SK-N-SH treated with all-trans-retinoic acid at 6 μM for 48 hours (cell line): ENCODE measurements at regions not wholly inside any gene's neighbourhood (a gene's known extent, or its start where the extent isn't known, plus 50 kb on each side); places are given as distances from the start of the nearest gene placed in this dataset.

ENCODE experiments used
- ARNTL ChIP-seq: fragments of 450-650 bp; formaldehyde crosslinking; IDR thresholded peaks from 2 replicates; pipeline ENCODE4 v1.5.0; 2020; ENCODE audit warnings: low read depth, mild to moderate bottlenecking, moderate library complexity, borderline replicate concordance
- BACH2 ChIP-seq: fragments of 250-450 bp; sonication (Bioruptor Pico); IDR thresholded peaks from 2 replicates; pipeline ENCODE4 v1.9.0; 2021; ENCODE audit warnings: mild to moderate bottlenecking, borderline replicate concordance
- CREB5 ChIP-seq: fragments of 250-450 bp; sonication (Bioruptor Pico); IDR thresholded peaks from 2 replicates; pipeline ENCODE4 v1.5.1; 2020; ENCODE audit warnings: low read depth, mild to moderate bottlenecking, moderate library complexity
- CSRNP3 ChIP-seq: fragments of 250-450 bp; sonication (Bioruptor Pico); IDR thresholded peaks from 2 replicates; pipeline ENCODE4 v1.5.1; 2021; ENCODE audit warnings: mild to moderate bottlenecking, moderate library complexity
- ESRRG ChIP-seq: fragments of 250-450 bp; sonication (Bioruptor Pico); IDR thresholded peaks from 2 replicates; pipeline ENCODE4 v1.6.1; 2021; ENCODE audit warnings: mild to moderate bottlenecking
- OSR1 ChIP-seq: fragments of 250-450 bp; sonication (Bioruptor Pico); IDR thresholded peaks from 2 replicates; pipeline ENCODE4 v1.8.0; 2022; ENCODE audit warnings: moderate library complexity, mild to moderate bottlenecking, inconsistent platforms
- PATZ1 ChIP-seq: fragments of 250-450 bp; sonication (Bioruptor Pico); IDR thresholded peaks from 2 replicates; pipeline ENCODE4 v1.8.0; 2020; ENCODE audit warnings: mild to moderate bottlenecking, moderate library complexity, borderline replicate concordance
- POU6F1 ChIP-seq: fragments of 250-450 bp; sonication (Bioruptor Pico); IDR thresholded peaks from 2 replicates; pipeline ENCODE4 v1.8.0; 2021; ENCODE audit warnings: low read depth, mild to moderate bottlenecking, moderate library complexity, borderline replicate concordance
- PPARA ChIP-seq: fragments of 250-450 bp; sonication (Bioruptor Pico); IDR thresholded peaks from 2 replicates; pipeline ENCODE4 v1.5.0; 2020; ENCODE audit warnings: mild to moderate bottlenecking, borderline replicate concordance
- RARB ChIP-seq: fragments of 250-450 bp; sonication (Bioruptor Pico); IDR thresholded peaks from 2 replicates; pipeline ENCODE4 v1.8.0; 2021; ENCODE audit warnings: mild to moderate bottlenecking, moderate library complexity
- SNAI2 ChIP-seq: fragments of 250-450 bp; sonication (Bioruptor Pico); IDR thresholded peaks from 2 replicates; pipeline ENCODE4 v1.5.0; 2020; ENCODE audit warnings: mild to moderate bottlenecking, moderate library complexity
- TSHZ2 ChIP-seq: fragments of 250-450 bp; sonication (Bioruptor Pico); IDR thresholded peaks from 2 replicates; pipeline ENCODE4 v1.5.0; 2020; ENCODE audit warnings: mild to moderate bottlenecking, moderate library complexity
- ZFP30 ChIP-seq: fragments of 450-650 bp; formaldehyde crosslinking; IDR thresholded peaks from 2 replicates; pipeline ENCODE4 v1.5.0; 2022; ENCODE audit warnings: mild to moderate bottlenecking, moderate library complexity
- ZNF8 ChIP-seq: fragments of 450-650 bp; formaldehyde crosslinking; IDR thresholded peaks from 2 replicates; pipeline ENCODE4 v1.5.0; 2020; ENCODE audit warnings: mild to moderate bottlenecking, moderate library complexity

GRCh38 chr18:68525091-68525490, 189.8 kb downstream of the TMX3 start:
- TF ChIP-seq CSRNP3 (CRISPR knock-in tag) (no peak), TSHZ2 (CRISPR knock-in tag) (no peak), ESRRG (CRISPR knock-in tag) (no peak), PATZ1 (CRISPR knock-in tag) (no peak), OSR1 (CRISPR knock-in tag) (no peak), BACH2 (CRISPR knock-in tag) (no peak), ZFP30 (CRISPR knock-in tag) (no peak), CREB5 (CRISPR knock-in tag) (no peak), SNAI2 (CRISPR knock-in tag) (no peak), RARB (CRISPR knock-in tag) (no peak), POU6F1 (CRISPR knock-in tag) (no peak), ZNF8 (no peak), PPARA (CRISPR knock-in tag) (no peak), ARNTL (CRISPR knock-in tag) (no peak)
